GM23248 (cell line): ENCODE measurements at regions not wholly inside any gene's neighbourhood (a gene's known extent, or its start where the extent isn't known, plus 50 kb on each side); places are given as distances from the start of the nearest gene placed in this dataset.

Experiments
- DNase-seq: peaks from one replicate; pipeline ENCODE4 v3.0.0-alpha.2; 2015
- H2AFZ ChIP-seq: fragments of 200-600 bp; sonication (generic); 2 replicates; pipeline ENCODE4 v1.6.1; 2016; ENCODE audit warnings: antibody characterized with exemption
- H3F3A ChIP-seq: fragments of 200-600 bp; sonication (generic); 2 replicates; pipeline ENCODE4 v1.6.1; 2016; ENCODE audit warnings: mild to moderate bottlenecking, antibody characterized with exemption, mixed run types; ENCODE audit not compliant: insufficient read depth
- H3K27ac ChIP-seq: fragments of 200-600 bp; sonication (generic); 2 replicates; pipeline ENCODE4 v1.5.1; 2016; ENCODE audit warnings: mild to moderate bottlenecking
- H3K27me3 ChIP-seq: fragments of 200-600 bp; sonication (generic); replicated peaks from 2 replicates; pipeline ENCODE4 v1.6.1; 2016; ENCODE audit warnings: mild to moderate bottlenecking; ENCODE audit not compliant: insufficient read depth
- H3K36me3 ChIP-seq: fragments of 200-600 bp; sonication (generic); 2 replicates; pipeline ENCODE4 v1.6.1; 2016; ENCODE audit warnings: low read depth, mild to moderate bottlenecking
- H3K4me1 ChIP-seq: fragments of 200-600 bp; sonication (generic); 2 replicates; pipeline ENCODE4 v1.6.1; 2016; ENCODE audit warnings: mild to moderate bottlenecking; ENCODE audit not compliant: insufficient read depth
- H3K4me2 ChIP-seq: fragments of 200-600 bp; sonication (generic); one replicate; pipeline ENCODE4 v1.6.1; 2016; ENCODE audit warnings: mild to moderate bottlenecking; ENCODE audit not compliant: unreplicated experiment
- H3K4me3 ChIP-seq: fragments of 200-600 bp; sonication (generic); 2 replicates; pipeline ENCODE4 v1.5.1; 2016; ENCODE audit warnings: mild to moderate bottlenecking
- H3K79me2 ChIP-seq: fragments of 200-600 bp; sonication (generic); 2 replicates; pipeline ENCODE4 v1.6.1; 2016; ENCODE audit warnings: mild to moderate bottlenecking; ENCODE audit not compliant: insufficient read depth
- H3K9ac ChIP-seq: fragments of 200-600 bp; sonication (generic); 2 replicates; pipeline ENCODE4 v1.6.1; 2016; ENCODE audit warnings: mild to moderate bottlenecking
- H3K9me2 ChIP-seq: fragments of 200-600 bp; sonication (generic); 2 replicates; pipeline ENCODE4 v1.6.1; 2016; ENCODE audit warnings: mixed run types, mild to moderate bottlenecking, moderate library complexity; ENCODE audit not compliant: insufficient read depth
- H3K9me3 ChIP-seq: fragments of 200-600 bp; sonication (generic); one replicate; pipeline ENCODE4 v1.6.1; 2017; ENCODE audit warnings: low read depth
- H4K20me1 ChIP-seq: fragments of 200-600 bp; sonication (generic); 2 replicates; pipeline ENCODE4 v1.6.0; 2016; ENCODE audit not compliant: insufficient read depth
- EZH2 ChIP-seq: fragments of 200-600 bp; sonication (generic); IDR thresholded peaks from 2 replicates; pipeline ENCODE4 v1.6.1; 2018; ENCODE audit warnings: antibody characterized with exemption, mild to moderate bottlenecking; ENCODE audit not compliant: insufficient read depth, poor library complexity, severe bottlenecking
- EZH2phosphoT487 ChIP-seq: fragments of 200-600 bp; sonication (generic); IDR thresholded peaks from 2 replicates; pipeline ENCODE4 v1.6.1; 2018; ENCODE audit warnings: antibody characterized with exemption, moderate library complexity, mild to moderate bottlenecking, low read depth; ENCODE audit not compliant: insufficient read depth
- WGBS, 2 experiments: methylation state at CpG; one replicate each; pipeline ENCODE4 v1.1.6; 2015 to 2017; ENCODE audit warnings: low lambda C conversion rate in 2 of 2, low coverage in 1 of 2; ENCODE audit errors: missing lambda C conversion rate in 2 of 2; 5-methylcytosine and 5-hydroxymethylcytosine counted together
- in situ Hi-C: fragments of 300-500 bp; cut with MboI; formaldehyde crosslinking; loops from 2 replicates; pipeline ENCODE4 v1.15.0; 2020

DNA sequence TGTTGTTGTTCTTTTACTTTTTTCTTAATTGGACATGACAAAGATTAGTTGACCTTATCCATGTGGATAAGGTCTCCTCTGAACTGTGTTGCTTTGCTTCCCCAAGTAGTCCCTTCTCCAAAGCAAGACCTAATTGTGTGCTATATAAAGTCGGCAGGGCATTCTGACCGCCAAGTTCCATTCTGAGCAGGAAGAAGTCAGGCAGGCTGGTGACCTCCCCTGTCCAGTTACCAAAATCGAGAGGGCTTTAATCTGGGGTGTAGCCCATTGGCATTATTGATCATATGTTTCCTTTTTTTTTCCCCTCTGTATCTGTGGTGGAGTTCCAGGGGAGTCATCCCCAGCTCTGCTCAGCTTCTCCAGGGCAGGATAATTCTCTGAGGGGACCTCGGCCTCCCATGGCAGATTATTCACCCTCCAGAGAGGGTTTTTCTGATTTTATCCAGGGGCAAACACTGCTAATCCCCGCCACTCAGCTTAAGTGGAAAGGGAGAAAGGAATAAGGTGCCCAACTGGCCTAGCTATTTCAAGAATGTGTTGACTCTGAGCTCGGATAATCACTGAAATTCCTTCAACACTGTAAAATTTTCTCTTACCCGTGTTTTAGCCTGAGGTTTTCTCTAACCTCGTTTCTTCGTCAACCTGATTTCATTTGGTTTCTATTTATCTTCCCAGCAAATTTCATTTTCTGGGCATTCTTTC is 71.8 kb upstream of the L3MBTL3 start:
- Histone ChIP-seq H3K9ac (no peak overlapping the region), H3F3A (no peaks in the 10 kb centered on the region), H3K9me2 (no peaks in the 10 kb centered on the region), H3K4me3 (no peak overlapping the region), H3K27me3 (no peaks in the 10 kb centered on the region), H3K4me2 (no peak overlapping the region), H3K4me1 (no peaks in the 10 kb centered on the region), H3K27ac (no peak overlapping the region), H4K20me1 (no peaks in the 10 kb centered on the region), H2AFZ (no peak overlapping the region), H3K36me3 (no peaks in the 10 kb centered on the region; the same call in 1 of the 2 replicates), H3K9me3 (no peaks in the 10 kb centered on the region), H3K79me2 (no peaks in the 10 kb centered on the region)
- in situ Hi-C loops = no loop called here
- DNase-seq = no peak
- no peak for TF ChIP-seq EZH2phosphoT487
- TF ChIP-seq EZH2 = no peak
- WGBS, 2 experiments = 55 to 61% methylated on average over 9 of the region's 9 CpGs

DNA sequence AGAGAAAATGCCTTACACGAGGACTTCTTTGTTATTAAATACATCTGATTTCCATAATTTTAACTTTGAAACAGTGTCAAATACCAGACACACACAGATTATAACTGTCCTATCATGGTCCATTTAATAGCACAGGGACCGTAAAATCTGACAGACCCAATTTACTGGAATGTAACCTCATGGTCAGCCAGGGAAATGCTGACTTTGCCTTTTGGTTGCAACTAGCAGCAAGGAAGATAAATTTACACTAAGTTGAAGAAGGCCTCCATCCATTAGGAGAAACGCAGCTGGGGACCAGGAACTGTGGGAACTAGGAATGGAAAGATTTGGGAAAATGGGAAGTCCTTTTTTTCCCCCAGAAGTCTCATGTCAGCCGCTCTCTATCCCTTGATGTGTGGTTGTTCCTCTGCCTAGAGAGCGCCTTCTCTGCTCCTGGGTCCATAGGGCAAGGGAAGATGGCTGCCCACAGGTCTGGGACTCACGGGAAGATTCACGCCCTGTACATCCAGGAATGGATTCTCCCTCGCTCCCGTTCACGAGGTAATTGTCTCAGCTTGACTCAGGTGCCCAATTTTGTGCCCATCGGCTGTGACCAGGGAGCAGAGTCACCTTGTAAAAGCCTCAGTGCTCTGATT is 74.6 kb upstream of the L3MBTL3 start:
- no peak for DNase-seq

DNA sequence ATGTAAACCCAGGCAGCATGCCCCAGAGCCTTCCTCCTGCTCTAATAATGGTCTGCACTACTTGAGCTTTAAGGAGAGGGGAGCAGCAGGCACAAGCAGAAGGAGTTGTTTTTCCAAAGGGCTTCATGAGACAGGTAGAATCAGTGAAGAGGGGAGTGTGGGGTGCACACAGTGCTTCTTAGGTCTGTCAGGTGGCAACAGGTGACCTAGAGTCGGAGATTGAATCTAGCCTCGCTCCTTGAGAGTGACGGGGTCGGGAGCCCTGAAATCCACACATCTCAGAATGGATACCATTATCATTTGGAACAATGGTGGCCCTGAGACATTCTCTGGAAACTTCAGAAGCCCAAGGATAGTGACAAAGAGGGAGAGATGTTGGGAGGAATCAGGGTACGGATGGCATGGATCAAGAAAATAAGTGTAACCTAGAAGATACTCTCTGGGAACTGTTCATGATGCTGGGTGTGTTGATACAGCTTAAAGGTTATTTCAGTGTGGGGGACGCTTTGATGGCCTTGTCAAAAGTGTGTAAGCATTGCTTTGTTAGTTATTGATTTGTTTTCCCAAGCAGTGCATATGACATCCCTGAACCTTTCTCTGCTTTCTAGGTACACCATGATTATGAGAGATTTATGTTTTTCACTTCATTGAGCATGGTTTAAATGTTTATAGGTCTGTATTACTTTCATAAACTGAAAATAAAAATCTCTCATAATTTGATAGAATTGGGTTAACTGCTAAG is 77.8 kb upstream of the L3MBTL3 start:
- TF ChIP-seq EZH2 (no peak), EZH2phosphoT487 (no peak)
- Histone ChIP-seq H3K79me2 (no peaks in the 10 kb centered on the region), H3K4me3 (no peak overlapping the region), H3K36me3 (no peaks in the 10 kb centered on the region), H4K20me1 (no peaks in the 10 kb centered on the region), H3F3A (no peaks in the 10 kb centered on the region), H3K27ac (no peak overlapping the region), H3K9me2 (no peaks in the 10 kb centered on the region), H3K9ac (no peak overlapping the region), H3K4me2 (no peak overlapping the region), H3K9me3 (no peaks in the 10 kb centered on the region), H3K27me3 (no peaks in the 10 kb centered on the region), H2AFZ (no peak overlapping the region), H3K4me1 (peaks cover 7% of the 10 kb centered on the region)
- in situ Hi-C loops = no loop called here
- no peak for DNase-seq
- WGBS, 2 experiments = 74 to 79% methylated on average over 6 of the region's 6 CpGs

More for the DNA sequence above, 74.6 kb upstream of the L3MBTL3 start:
- in situ Hi-C loops = no loop called here
- Histone ChIP-seq H3K9ac (no peak overlapping the region), H3K79me2 (no peaks in the 10 kb centered on the region), H3K4me3 (no peak overlapping the region), H3K4me1 (no peaks in the 10 kb centered on the region), H3K27me3 (no peaks in the 10 kb centered on the region), H3K4me2 (no peak overlapping the region), H4K20me1 (no peaks in the 10 kb centered on the region), H3K36me3 (no peaks in the 10 kb centered on the region; the same call in 1 of the 2 replicates), H3K9me3 (no peaks in the 10 kb centered on the region), H2AFZ (no peak overlapping the region), H3F3A (no peaks in the 10 kb centered on the region), H3K27ac (no peak overlapping the region), H3K9me2 (no peaks in the 10 kb centered on the region)
- WGBS, 2 experiments = 77 to 79% methylated on average over 11 of the region's 11 CpGs
- no peak for TF ChIP-seq EZH2
- no peak for TF ChIP-seq EZH2phosphoT487

DNA sequence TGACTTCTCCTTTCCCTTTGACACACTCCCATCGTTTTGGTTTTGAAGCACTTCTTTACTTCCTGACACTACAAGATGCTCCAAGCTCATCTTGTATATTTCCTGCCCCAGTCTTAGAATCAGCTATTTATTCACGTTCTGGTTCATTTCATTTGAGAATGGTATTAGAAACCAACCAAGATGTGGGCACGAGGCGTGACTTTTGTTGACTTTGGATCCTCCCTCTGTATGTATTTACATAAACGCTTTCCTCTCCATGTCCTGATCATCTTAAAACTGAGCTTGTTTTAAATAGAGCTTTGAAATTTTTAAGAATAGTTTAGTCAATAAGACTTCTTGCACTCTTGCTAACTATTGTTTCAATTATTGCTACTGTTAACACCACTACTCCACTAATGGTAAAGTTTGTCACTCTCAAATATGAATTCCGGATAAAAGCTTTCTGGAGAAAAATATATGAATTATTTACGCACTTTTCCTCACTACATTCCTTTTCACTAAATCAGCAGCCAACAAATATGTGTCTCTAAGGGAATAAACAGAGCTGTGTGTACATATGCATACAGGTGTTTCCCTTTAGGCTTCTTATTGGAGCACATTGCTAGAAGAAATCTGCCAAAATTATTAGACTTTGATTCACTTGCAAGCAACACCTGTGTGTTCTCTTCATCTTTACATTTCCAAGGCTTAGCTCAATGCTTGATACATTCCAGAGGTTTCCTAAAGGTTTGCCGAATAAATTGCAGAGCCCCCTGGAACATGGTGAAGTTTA is 77.3 kb upstream of the TMEM244 start:
- H4K20me1 ChIP-seq = no peaks in the 10 kb centered on the region
- H3K4me2 ChIP-seq = no peak overlapping the region
- H3F3A ChIP-seq = no peaks in the 10 kb centered on the region
- no peaks in the 10 kb centered on the region for H3K9me2 ChIP-seq
- no peaks in the 10 kb centered on the region for H3K27me3 ChIP-seq
- TF ChIP-seq EZH2 (no peak), EZH2phosphoT487 (no peak)
- H3K27ac ChIP-seq = no peak overlapping the region
- no peak overlapping the region for H2AFZ ChIP-seq
- H3K9me3 ChIP-seq = no peaks in the 10 kb centered on the region
- DNase-seq = no peak
- 82 to 89% methylated on average over 8 of the region's 8 CpGs for WGBS, 2 experiments
- in situ Hi-C loops = no loop called here
- H3K79me2 ChIP-seq = no peaks in the 10 kb centered on the region
- H3K36me3 ChIP-seq = no peaks in the 10 kb centered on the region
- no peak overlapping the region for H3K9ac ChIP-seq
- H3K4me3 ChIP-seq = no peak overlapping the region
- H3K4me1 ChIP-seq = peaks cover 7% of the 10 kb centered on the region
